ENCODE measurements at regions not wholly inside any gene's neighbourhood (a gene's known extent, or its start where the extent isn't known, plus 50 kb on each side); places are given as distances from the start of the nearest gene placed in this dataset.

GRCh38 chr13:78999494-78999893 lies 340.5 kb upstream of the OBI1 start:
- ATAC-seq (no peak), FAIRE-seq (no peak), DNase-seq (ENCODE audit: low read depth in 1 of 2, low spot score in 1 of 2) (no peak)
- Histone ChIP-seq H3K9me3 (no peaks in the 10 kb centered on the region), H3K27ac (no peak overlapping the region), H3K4me1 (no peaks in the 10 kb centered on the region), H3K4me2 (no peak overlapping the region), H3K4me3 (no peak overlapping the region)
- 40% methylated on average over 4 of the region's 4 CpGs for WGBS (ENCODE audit: missing lambda C conversion rate)
- ChIA-PET POLR2A (no interaction called here), CTCF (no interaction called here)
- TF ChIP-seq MAZ (IDR thresholded peaks at IDR 0.05; ENCODE audit: borderline replicate concordance, low read depth, low read length) (no peak), FOXS1 (CRISPR knock-in tag; IDR thresholded peaks at IDR 0.05) (no peak)

DNA sequence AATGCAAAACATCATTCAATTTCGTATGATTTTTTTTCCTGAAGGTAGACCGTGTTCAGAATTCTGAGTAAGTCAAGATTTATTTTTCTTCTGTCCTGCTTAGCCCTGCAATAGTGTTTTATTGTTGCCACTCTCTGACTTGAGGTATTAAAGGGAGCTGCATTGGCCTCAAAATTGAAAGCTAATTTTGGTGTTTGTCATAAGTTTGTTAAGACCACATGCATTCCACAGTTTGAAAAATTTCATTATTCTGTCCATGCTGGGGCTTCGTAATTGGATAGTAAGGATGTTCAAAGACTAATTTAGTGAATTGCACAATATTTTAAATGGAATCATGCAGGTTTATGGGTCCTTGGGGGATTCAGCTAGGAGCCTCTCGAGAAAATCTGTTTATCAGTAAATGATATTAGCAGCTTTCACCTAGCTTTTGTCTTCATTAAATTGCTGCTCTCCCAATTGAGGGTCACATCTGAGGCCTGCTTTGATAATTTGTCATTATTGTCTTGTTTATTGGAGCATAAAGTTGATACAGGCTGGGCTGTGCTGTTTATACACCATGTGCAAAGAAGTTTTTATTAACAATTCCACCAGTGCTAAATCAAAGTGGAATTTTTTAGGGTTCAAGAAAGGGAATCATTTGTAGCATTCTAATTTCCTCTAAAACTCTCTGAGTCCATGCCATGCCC lies 339.8 kb upstream of the OBI1 start:
- no peak overlapping the region for H3K4me3 ChIP-seq
- H3K4me2 ChIP-seq = no peak overlapping the region
- no peak for DNase-seq (ENCODE audit: low read depth in 1 of 2, low spot score in 1 of 2)
- ATAC-seq = no peak
- no peaks in the 10 kb centered on the region for H3K9me3 ChIP-seq
- no peak for FAIRE-seq
- H3K27ac ChIP-seq = no peak overlapping the region
- ChIA-PET POLR2A (no interaction called here), CTCF (no interaction called here)
- TF ChIP-seq HEYL (CRISPR knock-in tag; IDR thresholded peaks at IDR 0.05) (no peak), KDM1A (IDR thresholded peaks at IDR 0.05; ENCODE audit: low read depth) (no peak)
- H3K4me1 ChIP-seq = no peaks in the 10 kb centered on the region
- WGBS (ENCODE audit: missing lambda C conversion rate) = 17% methylated on average over 4 of the region's 4 CpGs

GRCh38 chr13:78997902-78998629 lies 339.1 kb upstream of the OBI1 start:
- Histone ChIP-seq H3K9me3 (no peaks in the 10 kb centered on the region), H3K4me3 (no peak overlapping the region), H3K27ac (no peak overlapping the region), H3K4me2 (no peak overlapping the region), H3K4me1 (no peaks in the 10 kb centered on the region)
- ChIA-PET POLR2A (no interaction called here), CTCF (no interaction called here)
- no peak for DNase-seq (ENCODE audit: low read depth in 1 of 2, low spot score in 1 of 2)
- no peak for TF ChIP-seq MAFK (IDR thresholded peaks at IDR 0.05; ENCODE audit: partially characterized antibody)
- no peak for TF ChIP-seq ATOH8 (CRISPR knock-in tag; IDR thresholded peaks at IDR 0.05; ENCODE audit: low read depth)
- TF ChIP-seq ZFP36 (IDR thresholded peaks at IDR 0.05; ENCODE audit: borderline replicate concordance, partially characterized antibody) = no peak
- TF ChIP-seq CEBPB (IDR thresholded peaks at IDR 0.05) = no peak
- no peak for TF ChIP-seq ZSCAN20 (CRISPR knock-in tag; IDR thresholded peaks at IDR 0.05)
- no peak for TF ChIP-seq HOXB13 (CRISPR knock-in tag; IDR thresholded peaks at IDR 0.05; ENCODE audit: low read depth)
- TF ChIP-seq E2F6 (IDR thresholded peaks at IDR 0.05; ENCODE audit: borderline replicate concordance, low read depth) = no peak
- no peak for TF ChIP-seq ESRRA (IDR thresholded peaks at IDR 0.05; ENCODE audit: borderline replicate concordance, low read length)
- TF ChIP-seq HOXB5 (CRISPR knock-in tag; IDR thresholded peaks at IDR 0.05) = no peak
- FAIRE-seq = no peak
- 31% methylated on average over 9 of the region's 9 CpGs for WGBS (ENCODE audit: missing lambda C conversion rate)
- no peak for ATAC-seq

DNA sequence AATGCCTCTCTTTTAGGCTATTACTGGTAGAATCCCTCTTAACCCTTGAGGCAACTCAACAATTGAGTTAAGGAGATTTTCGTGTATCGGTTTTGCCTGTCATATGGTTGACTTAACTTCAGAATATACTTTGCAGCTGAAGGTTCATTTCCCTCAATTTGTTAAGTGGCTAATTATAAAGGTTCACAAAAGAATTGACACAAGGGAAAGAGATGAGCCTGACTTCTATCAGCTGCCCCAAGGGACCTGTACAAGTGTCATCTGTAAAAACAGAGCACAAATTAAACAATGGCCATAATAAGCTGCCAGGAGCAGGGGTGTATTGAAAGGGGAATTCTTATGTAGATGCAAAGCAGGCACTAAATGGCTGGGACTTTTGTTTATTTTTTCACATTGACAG lies 334.8 kb upstream of the OBI1 start:
- no peak for ATAC-seq
- Histone ChIP-seq H3K4me1 (no peaks in the 10 kb centered on the region), H3K4me3 (no peak overlapping the region), H3K9me3 (no peaks in the 10 kb centered on the region), H3K4me2 (no peak overlapping the region), H3K27ac (no peak overlapping the region)
- no peak for DNase-seq (ENCODE audit: low read depth in 1 of 2, low spot score in 1 of 2)
- no peak for FAIRE-seq
- ChIA-PET POLR2A (no interaction called here), CTCF (interaction anchor here (0.7 to 1.6 kb wide), 2 partner anchors 15 to 215 kb away, joined by 3 to 5 read pairs; no protein-coding TSS in a partner anchor)
- TF ChIP-seq CEBPB (IDR thresholded peaks at IDR 0.05) = no peak
- no peak for TF ChIP-seq HES2 (IDR thresholded peaks at IDR 0.05)
- TF ChIP-seq CBX8 (IDR thresholded peaks at IDR 0.05) = no peak
- TF ChIP-seq MYC (IDR thresholded peaks at IDR 0.05; ENCODE audit: borderline replicate concordance, low read length) = no peak
- TF ChIP-seq CBX2 (IDR thresholded peaks at IDR 0.05; ENCODE audit: borderline replicate concordance, low read depth) = no peak
- no peak for TF ChIP-seq CHD2 (IDR thresholded peaks at IDR 0.05; ENCODE audit: low read length, partially characterized antibody)
- TF ChIP-seq ZC3H11A (IDR thresholded peaks at IDR 0.05) = no peak
- TF ChIP-seq PHF8 (IDR thresholded peaks at IDR 0.05; ENCODE audit: borderline replicate concordance, low read depth) = no peak
- TF ChIP-seq TFCP2L1 (CRISPR knock-in tag; IDR thresholded peaks at IDR 0.05) = no peak
- no peak for TF ChIP-seq POLR2AphosphoS2 (conservative IDR thresholded peaks at IDR 0.05; ENCODE audit: low read length)
- no peak for TF ChIP-seq ZSCAN20 (CRISPR knock-in tag; IDR thresholded peaks at IDR 0.05)
- no peak for TF ChIP-seq BHLHE40 (IDR thresholded peaks at IDR 0.05; ENCODE audit: low read depth, low read length)
- no peak for TF ChIP-seq RNF2 (IDR thresholded peaks at IDR 0.05; ENCODE audit: borderline replicate concordance, low read depth)
- TF ChIP-seq, protein P1, sequence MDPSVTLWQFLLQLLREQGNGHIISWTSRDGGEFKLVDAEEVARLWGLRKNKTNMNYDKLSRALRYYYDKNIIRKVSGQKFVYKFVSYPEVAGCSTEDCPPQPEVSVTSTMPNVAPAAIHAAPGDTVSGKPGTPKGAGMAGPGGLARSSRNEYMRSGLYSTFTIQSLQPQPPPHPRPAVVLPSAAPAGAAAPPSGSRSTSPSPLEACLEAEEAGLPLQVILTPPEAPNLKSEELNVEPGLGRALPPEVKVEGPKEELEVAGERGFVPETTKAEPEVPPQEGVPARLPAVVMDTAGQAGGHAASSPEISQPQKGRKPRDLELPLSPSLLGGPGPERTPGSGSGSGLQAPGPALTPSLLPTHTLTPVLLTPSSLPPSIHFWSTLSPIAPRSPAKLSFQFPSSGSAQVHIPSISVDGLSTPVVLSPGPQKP (IDR thresholded peaks at IDR 0.05; ENCODE audit: low read depth, low read length) = no peak
- WGBS (ENCODE audit: missing lambda C conversion rate) = 0% methylated on average over 2 of the region's 2 CpGs

All from A549 (cell line).